ENCODE measurements at regions not wholly inside any gene's neighbourhood (a gene's known extent, or its start where the extent isn't known, plus 50 kb on each side); places are given as distances from the start of the nearest gene placed in this dataset.

GRCh38 chr6:125432963-125433362 is 131.2 kb upstream of the HDDC2 start:
- TF ChIP-seq CTCF (IDR thresholded peaks at IDR 0.05) = no peak
- TF ChIP-seq EZH2 (IDR thresholded peaks at IDR 0.05; ENCODE audit: borderline replicate concordance, insufficient read depth, low read depth, low read length, poor library complexity, severe bottlenecking) = no peak
- Mint-ChIP-seq H3K27me3 (peaks cover 3% of the 10 kb centered on the region), H3K4me3 (no peak overlapping the region), H3K4me1 (peaks cover 8% of the 10 kb centered on the region), H3K9me3 (ENCODE audit: insufficient read depth) (no peaks in the 10 kb centered on the region), H3K27ac (no peak overlapping the region)
- no peak overlapping the region for H3K9ac ChIP-seq (ENCODE audit: low read length)
- ChIA-PET POLR2A (no interaction called here), CTCF (no interaction called here)
- intact Hi-C loops (cut with micrococcal nuclease) = no loop called here
- no peaks in the 10 kb centered on the region for H3K4me1 ChIP-seq (ENCODE audit: control insufficient read depth in 2 of 2, insufficient read depth in 2 of 2, low read length in 2 of 2)
- no peaks in the 10 kb centered on the region for H3K36me3 ChIP-seq (replicated peaks in 1 of 2; ENCODE audit: control extremely low read depth in 1 of 2, control insufficient read depth in 1 of 2, extremely low read depth in 1 of 2, insufficient read depth in 2 of 2, low read length in 1 of 2)
- ATAC-seq (ENCODE audit: low read depth) = no peak
- H4K20me1 ChIP-seq (ENCODE audit: control insufficient read depth, insufficient read depth, low read length, poor library complexity, severe bottlenecking) = no peaks in the 10 kb centered on the region
- no peak for DNase-seq
- no peaks in the 10 kb centered on the region for H3K9me3 ChIP-seq (ENCODE audit: control extremely low read depth in 1 of 3, control insufficient read depth in 2 of 3, insufficient read depth in 1 of 3, low read length in 2 of 3)
- H3K4me3 ChIP-seq (ENCODE audit: control extremely low read depth in 1 of 5, extremely low read depth in 1 of 5, insufficient read depth in 1 of 5, low read depth in 2 of 5, low read length in 4 of 5) = no peak overlapping the region
- no peak overlapping the region for H3K4me2 ChIP-seq (replicated peaks; ENCODE audit: low read depth, low read length, poor library complexity, severe bottlenecking)
- 11% methylated on average over 2 of the region's 5 CpGs for WGBS (ENCODE audit: insufficient coverage)
- no peak overlapping the region for H3K27ac ChIP-seq (ENCODE audit: low read length in 2 of 2)
- H2AFZ ChIP-seq (ENCODE audit: insufficient read depth, low read depth, low read length, poor library complexity, severe bottlenecking) = no peak overlapping the region
- no peaks in the 10 kb centered on the region for H3K79me2 ChIP-seq (ENCODE audit: control insufficient read depth, insufficient read depth, low read length)
- H3K27me3 ChIP-seq (replicated peaks in 1 of 4; ENCODE audit: control extremely low read depth in 1 of 4, control insufficient read depth in 3 of 4, insufficient read depth in 4 of 4, low read length in 3 of 4) = no peaks in the 10 kb centered on the region

- H3K4me1 ChIP-seq (ENCODE audit: control insufficient read depth in 2 of 2, insufficient read depth in 2 of 2, low read length in 2 of 2) = no peaks in the 10 kb centered on the region
- WGBS (ENCODE audit: insufficient coverage) = no CpG with 5 or more reads among the region's 2 CpGs
Observed at GRCh38 chr6:125434760-125435159, 133.0 kb upstream of the HDDC2 start.

More at GRCh38 chr6:125434760-125435159, 133.0 kb upstream of the HDDC2 start:
- Histone ChIP-seq H3K4me3 (ENCODE audit: control extremely low read depth in 1 of 5, extremely low read depth in 1 of 5, insufficient read depth in 1 of 5, low read depth in 2 of 5, low read length in 4 of 5) (no peak overlapping the region), H3K36me3 (replicated peaks in 1 of 2; ENCODE audit: control extremely low read depth in 1 of 2, control insufficient read depth in 1 of 2, extremely low read depth in 1 of 2, insufficient read depth in 2 of 2, low read length in 1 of 2) (no peaks in the 10 kb centered on the region), H2AFZ (ENCODE audit: insufficient read depth, low read depth, low read length, poor library complexity, severe bottlenecking) (no peak overlapping the region), H3K27me3 (replicated peaks in 1 of 4; ENCODE audit: control extremely low read depth in 1 of 4, control insufficient read depth in 3 of 4, insufficient read depth in 4 of 4, low read length in 3 of 4) (no peaks in the 10 kb centered on the region), H3K4me2 (replicated peaks; ENCODE audit: low read depth, low read length, poor library complexity, severe bottlenecking) (no peak overlapping the region), H3K79me2 (ENCODE audit: control insufficient read depth, insufficient read depth, low read length) (no peaks in the 10 kb centered on the region), H4K20me1 (ENCODE audit: control insufficient read depth, insufficient read depth, low read length, poor library complexity, severe bottlenecking) (no peaks in the 10 kb centered on the region), H3K9me3 (ENCODE audit: control extremely low read depth in 1 of 3, control insufficient read depth in 2 of 3, insufficient read depth in 1 of 3, low read length in 2 of 3) (no peaks in the 10 kb centered on the region), H3K27ac (ENCODE audit: low read length in 2 of 2) (no peak overlapping the region), H3K9ac (ENCODE audit: low read length) (no peak overlapping the region)
- Mint-ChIP-seq H3K9me3 (ENCODE audit: insufficient read depth) (no peaks in the 10 kb centered on the region), H3K27ac (no peak overlapping the region), H3K27me3 (no peaks in the 10 kb centered on the region), H3K4me1 (peaks cover 8% of the 10 kb centered on the region), H3K4me3 (no peak overlapping the region)
- ATAC-seq (ENCODE audit: low read depth) (no peak), DNase-seq (no peak)
- intact Hi-C loops (cut with micrococcal nuclease) = no loop called here
- ChIA-PET CTCF (no interaction called here), POLR2A (no interaction called here)
- TF ChIP-seq EZH2 (IDR thresholded peaks at IDR 0.05; ENCODE audit: borderline replicate concordance, insufficient read depth, low read depth, low read length, poor library complexity, severe bottlenecking) = no peak
